NOMO-1 treated with DMSO at 0.1 percent for 48 hours (cell line): ENCODE measurements at regions not wholly inside any gene's neighbourhood (a gene's known extent, or its start where the extent isn't known, plus 50 kb on each side); places are given as distances from the start of the nearest gene placed in this dataset.
A peak's percentile ranks its signal among the peaks of the same experiment; 100 is the strongest.

Source experiments
- DNase-seq: peaks from one replicate; lab custom pipeline; 2025; ENCODE audit not compliant: unreplicated experiment; lab: John Stamatoyannopoulos, UW

GRCh38 chr6:17047889-17048288, 54.0 kb upstream of the STMND1 start:
- no peak for DNase-seq

DNA sequence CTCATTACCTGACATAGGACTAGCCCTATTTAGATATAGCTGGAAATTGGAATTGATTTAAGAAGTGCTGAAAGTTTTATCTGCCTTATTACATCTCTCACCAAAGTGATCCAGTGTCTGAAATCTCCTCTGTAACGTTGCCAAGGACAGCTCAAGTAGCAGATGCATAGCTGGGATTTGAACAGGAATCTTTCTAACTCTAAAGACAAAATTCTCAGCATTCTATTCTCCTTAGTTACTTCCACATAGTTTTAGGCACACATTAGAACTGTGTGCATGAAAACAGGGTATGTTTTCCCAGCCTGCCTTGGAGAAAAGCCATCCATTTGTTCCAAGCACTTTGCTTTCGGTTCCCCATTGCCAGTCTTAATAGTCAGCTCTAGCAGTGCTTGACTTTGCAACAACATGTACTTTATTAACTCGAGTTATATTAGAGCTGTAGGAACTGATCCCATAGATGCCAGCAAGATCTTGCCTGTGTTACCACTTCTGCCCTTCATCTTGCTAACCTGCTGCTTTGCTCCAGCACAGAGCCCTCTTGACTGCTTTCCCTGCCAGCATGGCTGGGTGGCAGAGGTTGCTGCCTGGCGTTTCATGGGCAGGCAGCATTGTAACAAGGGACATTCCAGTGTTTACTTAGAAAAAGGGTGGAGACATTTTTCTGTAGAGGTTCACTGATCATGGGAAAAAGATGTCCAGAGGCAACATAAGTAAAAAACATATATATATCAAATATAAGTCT, 56.1 kb upstream of the STMND1 start:
- no peak for DNase-seq

- no peak for DNase-seq
Measured at GRCh38 chr6:17043148-17043522, 58.7 kb upstream of the STMND1 start.

- DNase-seq: no peak
Measured at GRCh38 chr6:17042422-17043147, 59.3 kb upstream of the STMND1 start.

GRCh38 chr6:17039266-17039665, 62.6 kb upstream of the STMND1 start:
- no peak for DNase-seq

GRCh38 chr6:17038316-17038715, 63.5 kb upstream of the STMND1 start:
- DNase-seq: no peak

- no peak for DNase-seq
Measured at GRCh38 chr6:17036065-17036393, 65.8 kb upstream of the STMND1 start.

GRCh38 chr6:17035257-17036064, 66.4 kb upstream of the STMND1 start:
- no peak for DNase-seq

DNA sequence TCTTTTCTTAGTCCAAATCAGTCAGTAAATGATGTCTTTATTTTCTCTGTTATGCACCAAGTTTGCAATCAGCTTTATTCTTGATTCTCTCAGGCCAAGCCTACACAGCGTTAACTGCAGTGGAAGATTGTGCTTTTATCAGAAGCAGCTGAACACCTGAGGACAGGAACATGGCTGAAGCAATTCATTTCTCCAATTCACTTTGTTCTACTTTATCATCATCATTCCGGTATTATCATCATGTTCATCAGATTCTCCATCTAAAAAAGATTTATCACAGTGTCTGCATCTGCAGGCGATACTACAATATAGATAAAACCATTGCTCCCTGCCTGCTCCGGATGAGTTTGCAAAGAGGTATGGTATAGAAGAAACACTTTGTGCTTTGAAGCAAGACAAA, 68.1 kb upstream of the STMND1 start:
- no peak for DNase-seq

DNA sequence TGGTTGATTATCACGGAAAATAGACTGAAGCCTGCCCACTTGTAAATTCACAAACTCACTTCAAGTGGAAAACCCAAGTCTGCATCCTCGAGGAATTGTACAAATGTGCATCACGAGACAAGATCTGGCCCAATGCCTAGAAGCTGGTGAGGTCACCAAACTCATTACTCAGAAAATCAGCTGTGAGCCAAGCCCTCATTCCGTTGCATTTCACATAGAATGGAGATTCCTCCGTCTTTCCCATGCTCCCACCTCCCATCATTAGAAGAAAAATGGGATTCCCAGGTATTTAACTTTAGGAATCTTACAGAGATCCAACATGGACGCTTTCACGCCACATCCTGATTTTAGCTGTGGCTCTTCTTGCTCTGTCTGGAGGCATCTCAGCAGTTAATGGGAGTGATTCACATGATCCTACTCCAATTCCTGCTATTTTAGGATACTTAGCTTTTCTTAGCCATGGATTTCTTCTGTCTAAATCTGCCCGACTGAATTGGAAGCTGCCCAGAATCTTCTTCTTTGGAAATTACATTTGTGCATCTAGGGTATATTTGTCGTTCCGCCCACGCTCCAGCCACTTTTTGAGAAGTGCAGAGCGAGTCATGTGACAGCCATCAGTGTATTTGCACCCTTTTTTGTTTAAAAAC, 68.7 kb upstream of the STMND1 start:
- DNase-seq: no peak

DNA sequence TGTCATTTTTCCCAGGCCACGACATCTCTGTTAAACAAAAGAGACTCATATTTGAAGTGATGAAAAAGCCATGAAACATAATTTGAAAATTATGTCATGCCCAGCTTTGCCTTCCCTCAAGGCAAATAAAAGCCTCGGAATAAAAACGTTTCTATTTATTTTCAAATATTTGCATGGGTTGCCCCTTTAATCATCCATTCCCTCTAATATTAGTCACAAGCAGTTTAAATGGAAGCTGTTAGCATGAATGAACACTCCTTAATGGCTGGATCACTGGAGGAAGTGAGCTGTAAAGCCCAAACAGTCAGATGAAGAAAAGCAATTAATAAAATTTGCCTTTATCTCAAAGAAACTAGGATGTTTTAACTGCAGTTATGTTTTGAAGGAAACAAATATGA, 69.3 kb upstream of the STMND1 start:
- no peak for DNase-seq

DNA sequence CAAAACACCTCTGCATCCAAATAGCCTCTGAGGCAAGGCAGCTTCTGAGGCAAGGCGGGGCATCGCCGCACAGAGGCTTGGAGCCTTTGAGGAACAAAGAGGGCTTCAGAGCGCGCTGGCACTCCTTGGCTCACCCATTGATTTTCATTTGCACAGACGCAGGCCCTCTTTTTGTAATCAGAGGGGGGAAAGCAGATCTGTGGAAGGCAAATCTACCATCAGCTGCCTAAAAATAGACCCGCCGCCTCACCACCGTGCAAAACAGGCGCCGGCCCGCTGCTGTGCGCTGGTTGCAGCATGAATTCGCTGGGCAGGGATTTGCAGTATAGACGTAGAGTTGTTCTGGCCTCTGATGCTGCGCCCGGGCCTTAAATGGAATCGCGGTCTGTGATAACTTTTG, 69.9 kb upstream of the STMND1 start:
- DNase-seq: no peak

DNA sequence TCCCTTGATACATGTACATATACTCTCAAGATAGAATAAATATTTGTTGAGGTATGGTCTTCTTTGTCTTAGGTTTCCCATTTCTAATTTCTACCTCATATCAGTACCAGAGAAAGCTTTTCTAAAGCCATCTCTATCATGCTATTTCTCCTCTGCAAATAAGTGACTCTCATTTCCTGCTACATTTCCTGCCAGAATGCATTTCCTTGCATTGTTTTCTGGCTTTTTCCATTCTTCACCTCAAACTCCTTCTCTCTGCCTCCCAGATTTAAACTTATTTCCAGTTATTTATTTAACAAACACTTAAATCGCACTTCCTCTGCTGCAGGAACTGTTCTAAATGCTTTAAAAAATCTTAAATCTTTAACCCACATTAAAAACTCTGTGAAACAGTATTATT, 74.4 kb upstream of the STMND1 start:
- DNase-seq: no peak

DNA sequence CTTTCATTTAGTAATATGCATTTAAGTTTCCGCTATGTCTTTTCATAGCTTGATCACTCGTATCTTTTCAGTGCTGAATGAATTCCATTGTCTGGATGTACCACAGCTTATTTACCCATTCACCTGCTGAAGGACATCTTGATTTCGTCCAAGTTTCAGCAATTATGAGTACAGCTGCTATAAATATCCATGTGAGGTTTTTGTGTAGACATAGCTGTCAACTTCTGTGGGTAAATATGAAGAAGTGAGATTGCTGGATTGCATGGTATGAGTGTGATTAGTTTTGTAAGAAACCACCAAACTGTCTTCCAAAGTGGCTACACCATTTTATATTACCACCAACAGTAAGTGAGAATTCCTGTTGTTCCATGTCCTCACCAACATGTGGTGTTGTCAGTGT, 79.2 kb upstream of the STMND1 start:
- DNase-seq: peak; percentile 88

- DNase-seq: no peak
Measured at GRCh38 chr6:17021539-17021889, 80.3 kb upstream of the STMND1 start.

GRCh38 chr6:17020889-17021538, 80.8 kb upstream of the STMND1 start:
- no peak for DNase-seq

DNA sequence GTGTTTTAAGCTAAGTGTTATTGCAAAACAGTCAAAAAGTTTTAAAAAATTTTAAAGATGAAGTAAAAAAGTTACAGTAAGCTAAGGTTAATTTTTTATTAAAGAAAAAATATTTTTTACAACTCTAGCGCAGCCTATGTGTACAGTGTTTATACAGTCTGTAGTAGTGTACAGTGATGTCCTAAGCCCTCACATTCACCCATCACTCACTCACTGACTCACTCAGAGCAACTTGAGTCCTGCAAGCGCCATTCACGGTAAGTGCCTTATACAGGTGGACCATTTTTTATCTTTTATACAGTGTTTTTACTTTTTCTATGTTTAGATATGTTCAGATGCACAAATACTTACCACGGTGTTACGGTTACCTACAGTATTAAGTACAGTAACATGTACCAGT, 83.4 kb upstream of the STMND1 start:
- DNase-seq: no peak

- DNase-seq: no peak
Measured at GRCh38 chr6:17017416-17017815, 84.4 kb upstream of the STMND1 start.

GRCh38 chr6:17015551-17016381, 86.1 kb upstream of the STMND1 start:
- no peak for DNase-seq

- DNase-seq: peak; percentile 65
Measured at GRCh38 chr6:17015144-17015543, 86.7 kb upstream of the STMND1 start.
